CD8-positive, alpha-beta memory T cell (primary cell): ENCODE measurements at regions not wholly inside any gene's neighbourhood (a gene's known extent, or its start where the extent isn't known, plus 50 kb on each side); places are given as distances from the start of the nearest gene placed in this dataset.
"Not testable (repeated sequence)": the region's sequence is repeated elsewhere in the genome, so short reads cannot be mapped to it uniquely, and the experiment has no call there.

Experiments used
- CTCF ChIA-PET: fragments of 350-600 bp; sonication (Branson Sonifier 250); formaldehyde crosslinking; loops from one replicate; lab custom pipeline; 2021; ENCODE audit warnings: antibody characterized with exemption; lab: Charles Lee
- POLR2A ChIA-PET: fragments of 350-600 bp; sonication (Branson Sonifier 250); formaldehyde crosslinking; loops from one replicate; lab custom pipeline; 2021; ENCODE audit warnings: antibody characterized with exemption; lab: Charles Lee
- DNase-seq, 5 donors: peaks; one replicate each; pipeline versions ENCODE4 v3.0.0 to v3.0.0-alpha.2; 2020 to 2022; ENCODE audit warnings: mixed read lengths in 1 of 5
- H3K27ac ChIP-seq: one replicate; pipeline ENCODE4 v1.7.0; 2013; ENCODE audit warnings: low read depth, mild to moderate bottlenecking, low read length, moderate library complexity
- H3K27me3 ChIP-seq: 2 replicates; pipeline ENCODE4 v1.7.0; 2013; ENCODE audit warnings: low read length, mild to moderate bottlenecking; ENCODE audit not compliant: insufficient read depth, poor library complexity, severe bottlenecking
- H3K36me3 ChIP-seq: 2 replicates; pipeline ENCODE4 v1.7.0; 2013; ENCODE audit warnings: mild to moderate bottlenecking, low read length, moderate library complexity; ENCODE audit not compliant: insufficient read depth
- H3K4me1 ChIP-seq: 2 replicates; pipeline ENCODE4 v1.7.0; 2013; ENCODE audit warnings: mild to moderate bottlenecking, low read length, moderate library complexity; ENCODE audit not compliant: insufficient read depth
- H3K4me3 ChIP-seq: 2 replicates; pipeline ENCODE4 v1.7.0; 2013; ENCODE audit warnings: mild to moderate bottlenecking, low read length
- H3K9me3 ChIP-seq: 2 replicates; pipeline ENCODE4 v1.7.0; 2013; ENCODE audit warnings: mild to moderate bottlenecking, low read length
- H3K27ac Mint-ChIP-seq, 8 donors: one replicate each; pipeline ENCODE4 v1.8.0; 2020 to 2021; ENCODE audit warnings: mixed read lengths in 8 of 8, mild to moderate bottlenecking in 6 of 8, inconsistent platforms in 3 of 8, moderate library complexity in 3 of 8
- H3K27me3 Mint-ChIP-seq, 2 donors: one replicate each; pipeline ENCODE4 v1.8.0; 2020 to 2021; ENCODE audit warnings: mixed read lengths in 2 of 2, mild to moderate bottlenecking in 1 of 2, moderate library complexity in 1 of 2
- H3K36me3 Mint-ChIP-seq, 3 donors: one replicate each; pipeline ENCODE4 v1.8.0; 2020 to 2021; ENCODE audit warnings: mixed read lengths in 3 of 3, inconsistent platforms in 1 of 3, mild to moderate bottlenecking in 1 of 3
- H3K4me1 Mint-ChIP-seq, 3 donors: one replicate each; pipeline ENCODE4 v1.8.0; 2020 to 2021; ENCODE audit warnings: mixed read lengths in 3 of 3, inconsistent platforms in 1 of 3, mild to moderate bottlenecking in 1 of 3
- H3K4me3 Mint-ChIP-seq, 7 donors: one replicate each; pipeline ENCODE4 v1.8.0; 2020 to 2021; ENCODE audit warnings: mixed read lengths in 7 of 7, mild to moderate bottlenecking in 6 of 7, moderate library complexity in 4 of 7, inconsistent platforms in 2 of 7
- H3K9me3 Mint-ChIP-seq, 5 donors: one replicate each; pipeline ENCODE4 v1.8.0; 2020 to 2022; ENCODE audit warnings: mixed read lengths in 5 of 5, mild to moderate bottlenecking in 3 of 5, moderate library complexity in 2 of 5, inconsistent platforms in 1 of 5

GRCh38 chr2:65574993-65575392 is 142.6 kb upstream of the SPRED2 start:
- H3K27ac Mint-ChIP-seq, result no peak overlapping the region
- DNase-seq, result no peak
- H3K9me3 ChIP-seq, result no peaks in the 10 kb centered on the region
- no peaks in the 10 kb centered on the region for H3K9me3 Mint-ChIP-seq
- peaks cover 9 to 15% of the 10 kb centered on the region in 2 donors for H3K27me3 Mint-ChIP-seq
- no peak overlapping the region for H3K4me3 Mint-ChIP-seq
- H3K36me3 Mint-ChIP-seq, result no peaks in the 10 kb centered on the region
- no peaks in the 10 kb centered on the region for H3K36me3 ChIP-seq
- ChIA-PET POLR2A (no interaction called here), CTCF (interaction anchor here (1.7 kb wide), 1 partner anchor 658 kb away, joined by 6 read pairs; no protein-coding TSS in a partner anchor)
- no peaks in the 10 kb centered on the region for H3K27me3 ChIP-seq
- no peaks in the 10 kb centered on the region for H3K4me1 ChIP-seq
- no peak overlapping the region for H3K27ac ChIP-seq
- H3K4me3 ChIP-seq, result no peak overlapping the region
- peaks cover 3 to 5% (median 4%) of the 10 kb centered on the region in 3 donors for H3K4me1 Mint-ChIP-seq

GRCh38 chr2:65568656-65569440 is 136.4 kb upstream of the SPRED2 start:
- H3K27ac ChIP-seq, POLR2A ChIA-PET, H3K4me3 Mint-ChIP-seq, CTCF ChIA-PET, H3K27me3 ChIP-seq, H3K9me3 ChIP-seq, DNase-seq, H3K36me3 Mint-ChIP-seq, H3K4me1 ChIP-seq, H3K27ac Mint-ChIP-seq, H3K36me3 ChIP-seq, H3K4me3 ChIP-seq, H3K9me3 Mint-ChIP-seq: not testable (repeated sequence)
- peaks cover 4 to 10% (median 6%) of the 10 kb centered on the region in 3 donors for H3K4me1 Mint-ChIP-seq
- H3K27me3 Mint-ChIP-seq, result peaks cover 9 to 16% of the 10 kb centered on the region in 2 donors

DNA sequence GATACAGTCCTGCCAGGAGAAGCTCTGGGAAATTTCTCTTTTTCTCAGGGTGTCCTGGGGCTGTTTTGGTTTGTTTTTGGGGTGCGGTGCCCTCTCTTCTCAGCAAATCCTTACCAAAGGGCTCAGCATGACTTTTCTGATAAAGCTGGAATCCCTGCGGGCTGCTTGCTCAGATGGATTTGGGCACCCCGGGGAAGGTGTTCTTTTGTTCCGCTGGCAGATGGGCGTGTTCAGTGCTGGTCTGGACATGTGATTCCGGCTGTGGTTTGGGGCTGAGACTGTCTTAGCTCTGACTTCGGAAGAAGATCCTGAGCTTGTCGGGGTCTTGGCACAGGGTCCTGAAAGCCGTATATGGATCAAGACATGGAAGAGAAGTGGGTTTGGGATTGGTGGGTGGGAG is 134.2 kb upstream of the SPRED2 start:
- Histone ChIP-seq H3K27ac (no peak overlapping the region), H3K27me3 (no peaks in the 10 kb centered on the region), H3K36me3 (no peaks in the 10 kb centered on the region), H3K4me3 (no peak overlapping the region), H3K9me3 (no peaks in the 10 kb centered on the region), H3K4me1 (no peaks in the 10 kb centered on the region)
- H3K4me3 Mint-ChIP-seq, result peak overlapping the region in 3 of 7 donors; percentile 6 to 38 (median 8)
- peaks cover 3 to 11% of the 10 kb centered on the region in 2 donors for H3K27me3 Mint-ChIP-seq
- H3K27ac Mint-ChIP-seq, result peak overlapping the region in 1 of 8 donors; percentile 63
- CTCF ChIA-PET, result no interaction called here
- no peak for DNase-seq
- POLR2A ChIA-PET, result no interaction called here
- H3K36me3 Mint-ChIP-seq, result no peaks in the 10 kb centered on the region
- no peaks in the 10 kb centered on the region for H3K9me3 Mint-ChIP-seq
- H3K4me1 Mint-ChIP-seq, result peaks cover 0 to 5% (median 4%) of the 10 kb centered on the region in 3 donors

GRCh38 chr2:65565681-65566080 is 133.3 kb upstream of the SPRED2 start:
- H3K27ac Mint-ChIP-seq, result peak overlapping the region in 1 of 8 donors; percentile 76
- CTCF ChIA-PET, result no interaction called here
- peaks cover 3 to 11% of the 10 kb centered on the region in 2 donors for H3K27me3 Mint-ChIP-seq
- Histone ChIP-seq H3K36me3 (no peaks in the 10 kb centered on the region), H3K4me3 (no peak overlapping the region), H3K27me3 (no peaks in the 10 kb centered on the region), H3K4me1 (no peaks in the 10 kb centered on the region), H3K27ac (no peak overlapping the region), H3K9me3 (no peaks in the 10 kb centered on the region)
- no peaks in the 10 kb centered on the region for H3K36me3 Mint-ChIP-seq
- H3K4me1 Mint-ChIP-seq, result peaks cover 0 to 5% (median 4%) of the 10 kb centered on the region in 3 donors
- POLR2A ChIA-PET, result no interaction called here
- no peak for DNase-seq
- no peak overlapping the region for H3K4me3 Mint-ChIP-seq
- H3K9me3 Mint-ChIP-seq, result no peaks in the 10 kb centered on the region

DNA sequence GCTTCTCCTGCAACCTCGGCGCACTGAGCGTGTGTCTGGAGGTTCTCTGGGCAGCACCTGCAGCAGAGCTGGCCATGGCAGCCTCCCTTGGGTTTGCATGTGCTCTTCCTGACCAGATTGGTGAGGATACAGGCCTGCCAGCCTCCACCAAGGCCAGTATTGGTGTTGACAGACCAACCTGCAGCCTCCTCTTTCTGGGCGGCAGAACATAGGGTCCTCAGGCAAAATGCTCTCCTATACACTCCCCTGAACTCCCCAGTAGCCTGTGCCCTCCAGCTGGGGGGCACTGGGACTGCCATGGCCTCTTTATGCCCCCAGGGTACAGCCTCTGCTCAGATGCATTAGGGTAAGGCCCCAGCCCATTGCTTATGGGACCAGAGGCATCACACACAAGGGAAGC is 131.9 kb upstream of the SPRED2 start:
- POLR2A ChIA-PET, result no interaction called here
- Histone ChIP-seq H3K9me3 (no peaks in the 10 kb centered on the region), H3K4me1 (no peaks in the 10 kb centered on the region), H3K4me3 (no peak overlapping the region), H3K36me3 (no peaks in the 10 kb centered on the region), H3K27me3 (no peaks in the 10 kb centered on the region), H3K27ac (no peak overlapping the region)
- no peak overlapping the region for H3K4me3 Mint-ChIP-seq
- no peak overlapping the region for H3K27ac Mint-ChIP-seq
- CTCF ChIA-PET, result no interaction called here
- H3K9me3 Mint-ChIP-seq, result no peaks in the 10 kb centered on the region
- H3K36me3 Mint-ChIP-seq, result no peaks in the 10 kb centered on the region
- DNase-seq, result no peak
- peaks cover 3 to 8% of the 10 kb centered on the region in 2 donors for H3K27me3 Mint-ChIP-seq
- H3K4me1 Mint-ChIP-seq, result peaks cover 0 to 5% (median 4%) of the 10 kb centered on the region in 3 donors

GRCh38 chr2:65562890-65563289 is 130.5 kb upstream of the SPRED2 start:
- Histone ChIP-seq H3K4me3 (no peak overlapping the region), H3K27me3 (no peaks in the 10 kb centered on the region), H3K36me3 (no peaks in the 10 kb centered on the region), H3K4me1 (no peaks in the 10 kb centered on the region), H3K27ac (no peak overlapping the region), H3K9me3 (no peaks in the 10 kb centered on the region)
- CTCF ChIA-PET, result no interaction called here
- Mint-ChIP-seq H3K27ac (no peak overlapping the region), H3K9me3 (no peaks in the 10 kb centered on the region), H3K4me1 (peaks cover 0 to 5% (median 4%) of the 10 kb centered on the region in 3 donors), H3K27me3 (peaks cover 0 to 4% of the 10 kb centered on the region in 2 donors), H3K4me3 (no peak overlapping the region), H3K36me3 (no peaks in the 10 kb centered on the region)
- POLR2A ChIA-PET, result no interaction called here
- DNase-seq, result no peak

DNA sequence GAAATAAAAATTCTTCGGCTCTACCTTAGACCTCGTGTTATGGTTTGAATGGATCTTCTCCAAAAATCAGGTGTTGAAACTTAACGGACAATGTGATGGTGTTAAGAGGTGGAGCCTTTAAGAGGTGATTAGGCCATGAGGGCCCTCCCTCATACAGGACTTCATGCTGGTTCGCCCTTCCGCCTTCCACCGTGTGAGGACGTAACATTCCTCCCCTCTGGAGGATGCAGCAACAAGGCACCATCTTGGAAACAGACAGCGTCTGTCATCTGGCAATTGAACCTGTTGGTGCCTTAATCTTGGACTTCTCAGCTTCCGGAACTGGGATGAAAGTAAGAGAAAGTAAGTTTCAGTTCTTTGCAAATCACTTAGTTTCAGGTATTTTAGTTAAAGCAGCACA is 126.3 kb upstream of the SPRED2 start:
- no peak overlapping the region for H3K4me3 ChIP-seq
- H3K27ac Mint-ChIP-seq, result no peak overlapping the region
- no peaks in the 10 kb centered on the region for H3K9me3 Mint-ChIP-seq
- no peaks in the 10 kb centered on the region for H3K27me3 ChIP-seq
- H3K36me3 Mint-ChIP-seq, result no peaks in the 10 kb centered on the region
- POLR2A ChIA-PET, result no interaction called here
- H3K36me3 ChIP-seq, result no peaks in the 10 kb centered on the region
- CTCF ChIA-PET, result interaction anchor here (1.0 to 1.2 kb wide), 2 partner anchors 15 to 641 kb away, joined by 3 read pairs; no protein-coding TSS in a partner anchor
- peaks cover 4 to 17% of the 10 kb centered on the region in 2 donors for H3K27me3 Mint-ChIP-seq
- H3K4me3 Mint-ChIP-seq, result no peak overlapping the region
- DNase-seq, result no peak
- no peaks in the 10 kb centered on the region for H3K4me1 Mint-ChIP-seq
- no peak overlapping the region for H3K27ac ChIP-seq
- no peaks in the 10 kb centered on the region for H3K4me1 ChIP-seq
- no peaks in the 10 kb centered on the region for H3K9me3 ChIP-seq

DNA sequence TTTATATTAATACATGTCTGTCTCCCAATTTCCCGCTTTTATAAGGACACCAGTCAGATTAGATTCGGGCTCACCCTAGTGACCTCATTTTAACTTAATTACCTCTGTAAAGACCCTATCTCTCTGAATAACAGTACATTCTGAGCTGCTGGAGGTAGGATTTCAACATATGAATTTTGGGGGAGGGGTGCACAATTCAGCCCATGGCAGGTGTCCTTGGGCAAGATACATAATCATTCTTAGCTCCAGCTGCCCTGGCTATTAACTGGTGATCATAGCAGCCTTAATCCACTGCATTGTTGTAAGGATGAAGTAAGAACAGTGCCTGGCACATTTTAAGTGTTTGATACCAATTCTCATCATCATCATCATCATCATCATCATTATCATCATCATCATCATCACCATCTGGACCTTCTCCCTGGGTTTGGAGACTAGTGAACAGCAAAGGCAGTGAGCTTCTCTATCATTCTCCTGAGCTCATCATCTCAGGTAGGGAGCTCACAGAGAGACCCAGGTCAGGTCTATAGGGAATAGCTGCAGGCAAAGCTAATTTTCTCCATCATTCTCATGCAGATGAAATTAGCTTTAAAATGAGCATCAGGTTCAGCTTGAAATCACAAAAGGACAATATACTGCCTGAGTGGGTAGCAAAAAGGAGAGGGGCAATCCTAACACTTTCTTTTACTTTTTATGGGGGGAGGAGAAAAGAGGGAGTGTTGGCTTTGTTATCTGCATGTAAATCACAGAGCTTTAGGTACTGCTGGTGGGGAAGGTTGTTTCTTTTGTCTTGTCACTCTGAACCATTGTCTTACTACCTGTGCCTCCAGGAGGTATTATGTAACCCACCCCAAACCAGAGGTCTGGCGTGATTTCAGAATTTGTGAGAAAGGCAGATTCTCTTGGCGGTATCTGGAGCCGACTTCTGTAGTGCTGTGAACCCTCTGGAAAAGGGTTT is 125.5 kb upstream of the SPRED2 start:
- Mint-ChIP-seq H3K4me1 (peaks cover 3 to 5% (median 4%) of the 10 kb centered on the region in 3 donors), H3K36me3 (no peaks in the 10 kb centered on the region), H3K27ac (no peak overlapping the region), H3K4me3 (no peak overlapping the region), H3K9me3 (no peaks in the 10 kb centered on the region), H3K27me3 (peaks cover 4 to 22% of the 10 kb centered on the region in 2 donors)
- no peak overlapping the region for H3K27ac ChIP-seq
- ChIA-PET CTCF (interaction anchor here (1.3 kb wide), 1 partner anchor 15 kb away, joined by 8 read pairs; no protein-coding TSS in a partner anchor), POLR2A (no interaction called here)
- no peak for DNase-seq
- no peaks in the 10 kb centered on the region for H3K36me3 ChIP-seq
- H3K4me1 ChIP-seq, result no peaks in the 10 kb centered on the region
- no peak overlapping the region for H3K4me3 ChIP-seq
- no peaks in the 10 kb centered on the region for H3K9me3 ChIP-seq
- H3K27me3 ChIP-seq, result no peaks in the 10 kb centered on the region
